ENCODE measurements at regions not wholly inside any gene's neighbourhood (a gene's known extent, or its start where the extent isn't known, plus 50 kb on each side); places are given as distances from the start of the nearest gene placed in this dataset.

DNA sequence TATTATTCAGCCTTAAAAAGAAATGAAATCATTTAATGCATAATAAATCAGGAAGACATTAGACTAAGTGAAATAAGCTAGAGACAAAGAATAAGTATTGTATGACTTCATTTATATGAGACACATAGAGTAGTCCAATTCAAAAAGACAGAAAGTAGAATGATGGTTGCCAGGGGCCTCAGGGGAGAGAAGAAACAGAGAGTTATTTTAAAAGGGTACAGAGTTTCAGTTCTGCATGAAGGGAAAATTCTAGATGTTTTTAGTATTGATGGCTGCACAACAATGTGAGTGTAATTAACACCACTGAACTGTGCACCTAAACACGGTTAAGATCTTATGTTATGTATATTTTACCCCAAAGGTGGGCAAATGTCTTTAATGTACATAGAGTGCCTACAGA is 1407.9 kb upstream of the MAP3K7 start (continued):
- TF ChIP-seq SRF (IDR thresholded peaks at IDR 0.05; ENCODE audit: low read depth, low read length) (no peak), POU5F1 (IDR thresholded peaks at IDR 0.05; ENCODE audit: low read depth, low read length) (no peak), CEBPB (IDR thresholded peaks at IDR 0.05; ENCODE audit: low read depth, low read length) (no peak), BCL11A (IDR thresholded peaks at IDR 0.05; ENCODE audit: low read depth in 2 of 2, low read length in 2 of 2) (no peak)

Data from H1 (cell line).